ENCODE measurements at regions not wholly inside any gene's neighbourhood (a gene's known extent, or its start where the extent isn't known, plus 50 kb on each side); places are given as distances from the start of the nearest gene placed in this dataset.

GRCh38 chr18:7482342-7482741, 84.8 kb upstream of the PTPRM start:
- DNase-seq (ENCODE audit: low spot score), result no peak

GRCh38 chr18:7485616-7486015, 81.5 kb upstream of the PTPRM start:
- DNase-seq (ENCODE audit: low spot score), result no peak

GRCh38 chr18:7488571-7488970, 78.5 kb upstream of the PTPRM start:
- DNase-seq (ENCODE audit: low spot score), result no peak

- no peak for DNase-seq (ENCODE audit: low spot score)
Observed at GRCh38 chr18:7490104-7490503, 77.0 kb upstream of the PTPRM start.

- DNase-seq (ENCODE audit: low spot score), result no peak
Observed at GRCh38 chr18:7492385-7492784, 74.7 kb upstream of the PTPRM start.

- DNase-seq (ENCODE audit: low spot score), result no peak
Observed at GRCh38 chr18:7497081-7497480, 70.0 kb upstream of the PTPRM start.

- DNase-seq (ENCODE audit: low spot score), result no peak
Observed at GRCh38 chr18:7511106-7511505, 56.0 kb upstream of the PTPRM start.

- DNase-seq (ENCODE audit: low spot score), result no peak
Observed at GRCh38 chr18:7512348-7512747, 54.8 kb upstream of the PTPRM start.

GRCh38 chr18:7512990-7513389, 54.1 kb upstream of the PTPRM start:
- DNase-seq (ENCODE audit: low spot score), result no peak

GRCh38 chr18:7514796-7515440, 52.2 kb upstream of the PTPRM start:
- no peak for DNase-seq (ENCODE audit: low spot score)

GRCh38 chr18:7516266-7517117, 50.6 kb upstream of the PTPRM start:
- DNase-seq (ENCODE audit: low spot score), result no peak

All from NAMALWA (cell line).